Cardiac septum (tissue), 1 donor: ENCODE measurements at regions not wholly inside any gene's neighbourhood (a gene's known extent, or its start where the extent isn't known, plus 50 kb on each side); places are given as distances from the start of the nearest gene placed in this dataset.
"Not testable (repeated sequence)": the region's sequence is repeated elsewhere in the genome, so short reads cannot be mapped to it uniquely, and the experiment has no call there.

Experiments
- DNase-seq: peaks from one replicate; pipeline ENCODE4 v3.0.0-alpha.2; 2020; ENCODE audit warnings: low spot score
- intact Hi-C: fragments of 100-400 bp; cut with DNase I; formaldehyde crosslinking; loops from one replicate; pipeline ENCODE4 v1.14.0; 2022
- donor health status: DM: no; HTN: no; CAD: no.

GRCh38 chr17:68097161-68097805 lies 61.7 kb downstream of the KPNA2 start:
- intact Hi-C loops, result no loop called here

GRCh38 chr17:68099341-68099753 lies 63.8 kb downstream of the KPNA2 start:
- DNase-seq, intact Hi-C loops: not testable (repeated sequence)

More at GRCh38 chr17:68097161-68097805, 61.7 kb downstream of the KPNA2 start:
- DNase-seq, result no peak

- intact Hi-C loops, result no loop called here
- DNase-seq, result no peak
These were observed 64.6 kb downstream of the KPNA2 start for GRCh38 chr17:68100000-68100641.

DNA sequence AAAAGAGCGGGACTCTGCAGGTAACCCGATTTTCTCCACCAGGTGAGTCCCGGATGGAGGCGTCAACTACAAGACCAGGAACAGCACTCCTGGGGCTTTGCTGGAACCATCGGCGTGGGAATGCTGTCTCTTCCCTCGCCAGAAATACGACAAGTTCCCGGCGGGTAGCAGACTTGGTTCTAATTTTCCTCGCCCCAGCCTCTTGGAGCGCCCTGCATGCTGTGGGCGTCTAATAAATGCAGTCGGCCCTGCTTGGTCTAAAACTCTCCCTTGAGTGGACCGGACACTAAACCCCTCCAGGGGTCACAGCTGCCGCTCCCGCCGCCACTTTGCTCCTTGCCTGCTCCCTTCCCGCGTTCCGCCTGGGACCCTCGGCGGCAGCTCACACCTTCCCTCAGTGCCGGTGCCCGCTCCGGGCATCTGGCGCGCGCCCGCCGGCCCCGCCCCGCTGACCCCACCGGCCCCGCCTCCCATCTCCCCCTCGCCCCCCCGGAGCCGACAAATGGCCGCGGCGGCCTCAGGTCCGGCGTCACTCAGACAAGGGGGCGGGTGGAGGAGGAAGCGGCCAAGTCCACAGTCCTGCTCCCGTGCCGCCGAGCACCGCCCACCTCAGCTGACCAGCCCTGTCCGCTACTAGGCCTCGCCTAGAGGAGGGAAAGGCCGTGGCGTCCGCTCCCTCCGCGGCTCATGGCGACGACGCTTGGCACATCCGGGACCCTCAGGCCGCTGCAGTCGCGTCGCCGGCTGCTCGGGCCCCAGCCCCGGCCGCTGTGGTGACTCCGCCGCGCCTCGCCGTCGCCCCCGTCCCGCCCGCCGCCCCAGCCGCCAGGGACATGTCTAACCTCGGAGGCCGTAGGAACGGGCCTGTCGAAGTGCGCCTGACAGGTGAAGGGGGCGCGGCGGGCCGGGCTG lies 65.8 kb downstream of the KPNA2 start:
- DNase-seq, result peak; percentile 98
- intact Hi-C loops, result no loop called here

DNA sequence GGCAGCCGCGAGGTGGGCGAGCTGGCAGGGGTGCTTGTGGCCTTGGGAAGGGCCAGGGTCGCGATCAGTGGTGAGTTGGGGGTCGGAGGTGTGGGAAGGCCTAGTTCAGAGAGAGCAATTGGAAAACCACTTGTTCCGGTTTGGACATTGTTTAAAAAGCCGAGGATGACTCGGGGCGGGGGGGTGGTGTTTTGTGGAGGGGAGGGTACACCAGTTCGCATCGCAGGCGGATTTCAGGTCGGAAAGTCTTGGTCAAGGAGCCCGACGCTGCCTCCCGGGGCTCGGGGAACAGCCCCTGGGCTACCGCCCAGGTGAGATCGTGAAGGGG lies 66.4 kb downstream of the KPNA2 start:
- DNase-seq, result no peak
- intact Hi-C loops, result loop anchor here (2.0 kb wide), 1 partner anchor 81 kb away; no protein-coding TSS in a partner anchor

GRCh38 chr17:68102318-68102758 lies 66.8 kb downstream of the KPNA2 start:
- no peak for DNase-seq
- intact Hi-C loops, result loop anchor here (2.0 kb wide), 1 partner anchor 82 kb away; no protein-coding TSS in a partner anchor

DNA sequence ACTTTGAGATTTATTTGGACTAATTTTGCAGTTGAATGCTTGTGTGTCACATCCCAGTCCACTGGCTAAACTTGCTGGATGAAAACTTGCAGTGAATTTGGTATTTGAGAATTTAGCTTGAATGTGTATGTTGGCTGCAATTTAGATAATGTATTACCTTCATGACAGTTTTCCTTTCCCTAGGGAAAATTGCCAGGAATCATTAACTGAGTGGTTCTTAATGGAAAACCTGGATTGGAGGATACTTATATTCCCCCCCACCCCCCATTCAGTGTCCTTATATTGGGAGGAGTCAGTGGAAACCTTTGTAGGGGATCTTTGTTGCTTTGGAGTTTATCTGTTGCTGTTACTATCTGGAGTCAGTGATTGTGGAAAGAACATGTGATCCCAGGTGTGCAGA lies 67.6 kb downstream of the KPNA2 start:
- DNase-seq, result no peak
- intact Hi-C loops, result loop anchor here (2.0 kb wide), 1 partner anchor 82 kb away; no protein-coding TSS in a partner anchor

DNA sequence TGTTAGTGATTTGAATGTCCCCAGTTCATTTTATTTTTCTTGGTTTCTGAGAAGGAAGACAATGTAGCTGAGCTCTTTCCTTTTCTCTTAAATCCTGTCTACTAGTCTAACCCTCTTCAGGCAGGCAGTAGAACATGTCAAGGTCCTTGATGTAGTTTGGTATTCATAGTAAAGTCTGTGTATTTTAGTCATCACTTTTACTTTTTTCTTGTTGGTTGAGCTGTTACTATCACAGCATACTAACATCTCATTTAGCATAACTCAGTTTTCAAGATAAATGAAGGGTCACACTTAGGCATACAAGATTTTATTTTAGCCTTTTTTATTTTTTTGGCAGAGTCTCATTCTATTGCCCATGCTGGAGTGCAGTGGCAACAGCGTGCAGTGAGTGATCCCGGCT lies 70.5 kb downstream of the KPNA2 start:
- intact Hi-C loops, result no loop called here
- DNase-seq, result no peak

GRCh38 chr17:68107373-68107772 lies 71.8 kb downstream of the KPNA2 start:
- DNase-seq, result no peak
- intact Hi-C loops, result no loop called here

- no peak for DNase-seq
- intact Hi-C loops, result no loop called here
These were observed 72.9 kb downstream of the KPNA2 start for GRCh38 chr17:68108313-68109000.

DNA sequence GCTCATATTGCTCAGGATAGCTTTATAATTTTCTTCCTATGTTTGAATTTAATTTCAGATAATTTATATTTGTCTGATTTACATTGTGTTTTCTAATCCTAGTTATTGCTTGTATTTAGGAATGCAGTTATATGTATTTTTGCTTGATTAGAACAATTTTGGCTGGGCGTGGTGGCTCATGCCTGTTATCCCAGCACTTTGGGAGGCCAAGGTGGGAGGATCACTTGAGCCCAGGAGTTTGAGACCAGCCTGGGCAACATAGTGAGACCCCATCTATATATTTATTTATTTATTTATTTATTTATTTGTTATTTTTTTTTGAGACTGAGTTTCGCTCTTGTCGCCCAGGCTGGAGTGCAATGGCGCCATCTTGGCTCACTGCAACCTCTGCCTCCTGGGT lies 73.9 kb downstream of the KPNA2 start:
- DNase-seq, intact Hi-C loops: not testable (repeated sequence)

DNA sequence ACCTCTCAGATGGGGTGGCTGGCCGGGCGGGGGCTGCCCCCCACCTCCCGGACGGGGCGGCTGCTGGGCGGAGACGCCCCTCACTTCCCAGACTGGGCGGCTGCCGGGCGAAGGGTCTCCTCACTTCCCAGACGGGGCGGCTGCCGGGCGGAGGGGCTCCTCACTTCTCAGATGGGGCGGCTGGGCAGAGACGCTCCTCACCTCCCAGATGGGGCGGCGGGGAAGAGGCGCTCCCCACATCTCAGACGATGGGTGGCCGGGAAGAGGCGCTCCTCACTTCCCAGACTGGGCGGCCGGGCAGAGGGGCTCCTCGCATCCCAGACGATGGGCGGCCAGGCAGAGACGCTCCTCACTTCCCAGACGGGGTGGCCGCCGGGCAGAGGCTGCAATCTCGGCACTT lies 80.7 kb downstream of the KPNA2 start:
- intact Hi-C loops, result not testable (repeated sequence)

DNA sequence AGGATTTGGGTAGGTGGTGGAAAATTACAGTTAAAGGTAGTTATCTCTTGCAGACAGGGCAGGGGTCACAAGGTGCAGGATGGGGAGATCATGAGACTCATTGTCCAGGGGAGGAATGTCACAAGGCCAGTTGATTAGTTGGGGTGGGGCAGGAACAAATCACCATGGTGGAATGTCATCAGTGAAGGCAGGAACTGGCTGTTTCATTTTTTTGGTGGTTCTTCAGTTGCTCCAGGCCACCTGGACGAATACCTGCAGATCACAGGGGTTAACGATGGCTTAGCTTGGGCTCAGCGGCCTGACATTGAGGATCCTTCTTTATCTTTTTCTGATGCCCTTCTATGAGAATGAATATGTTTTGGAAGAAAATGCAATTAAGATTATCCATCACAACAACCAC lies 87.1 kb downstream of the KPNA2 start:
- DNase-seq, result no peak
- intact Hi-C loops, result no loop called here

More for the DNA sequence above, 80.7 kb downstream of the KPNA2 start:
- DNase-seq, result not testable (repeated sequence)

DNA sequence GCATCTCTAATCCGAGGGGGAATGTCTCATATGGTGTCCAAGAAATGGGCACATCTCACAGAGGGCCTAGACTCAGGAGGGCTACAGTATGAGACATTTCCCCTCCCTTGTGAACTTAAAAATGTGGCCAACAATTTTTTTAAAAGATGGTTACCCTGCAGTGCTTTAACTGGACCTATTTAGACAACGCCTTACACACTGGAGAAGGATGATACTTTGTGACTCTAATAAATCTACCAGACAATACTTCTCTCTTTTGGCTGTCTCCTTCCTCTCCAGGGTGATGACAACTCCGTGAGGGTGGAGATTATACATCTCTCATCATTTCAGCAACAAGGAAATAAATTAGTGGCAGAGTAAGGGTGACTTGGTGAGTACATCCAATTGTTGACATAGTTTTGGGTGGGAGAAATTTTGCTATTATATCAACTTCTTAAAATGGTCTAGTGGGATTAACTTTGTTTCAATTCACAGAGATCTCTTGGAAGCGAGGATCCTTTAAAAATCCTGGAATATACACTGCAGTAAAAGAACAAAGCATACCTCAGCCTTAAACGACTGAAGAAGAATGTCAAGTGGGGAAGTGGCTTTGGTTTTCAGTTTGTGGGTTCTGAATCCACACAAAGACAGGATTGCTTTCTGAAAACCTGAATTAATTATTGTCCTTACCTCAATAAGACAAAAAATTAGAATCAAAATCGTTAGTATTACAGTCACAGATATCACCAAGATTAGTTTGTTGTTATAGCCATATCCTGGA lies 89.8 kb downstream of the KPNA2 start:
- no peak for DNase-seq
- intact Hi-C loops, result no loop called here

- no peak for DNase-seq
- intact Hi-C loops, result no loop called here
These were observed 92.4 kb downstream of the KPNA2 start for GRCh38 chr17:68127914-68128313.

DNA sequence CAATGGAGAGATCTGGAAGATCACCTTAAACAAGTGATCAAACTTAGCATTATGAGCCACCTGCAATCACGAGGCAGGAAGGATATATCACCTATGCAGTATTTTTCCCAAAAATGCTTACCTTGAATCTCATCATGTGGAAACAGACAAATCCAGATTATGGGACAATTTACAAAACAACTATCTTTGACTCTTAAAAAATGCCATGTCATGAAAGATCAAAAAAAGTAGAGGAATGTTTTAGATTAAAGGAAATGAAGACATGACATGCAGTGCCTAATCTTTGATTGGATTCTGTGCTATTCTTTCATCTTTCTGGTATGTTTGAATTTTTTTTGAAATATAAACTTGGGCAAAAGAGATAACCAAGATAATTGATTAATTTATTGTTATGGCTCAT lies 95.9 kb downstream of the KPNA2 start:
- DNase-seq, result no peak
- intact Hi-C loops, result no loop called here

- DNase-seq, result no peak
These were observed 98.0 kb downstream of the KPNA2 start for GRCh38 chr17:68133346-68134045.

DNA sequence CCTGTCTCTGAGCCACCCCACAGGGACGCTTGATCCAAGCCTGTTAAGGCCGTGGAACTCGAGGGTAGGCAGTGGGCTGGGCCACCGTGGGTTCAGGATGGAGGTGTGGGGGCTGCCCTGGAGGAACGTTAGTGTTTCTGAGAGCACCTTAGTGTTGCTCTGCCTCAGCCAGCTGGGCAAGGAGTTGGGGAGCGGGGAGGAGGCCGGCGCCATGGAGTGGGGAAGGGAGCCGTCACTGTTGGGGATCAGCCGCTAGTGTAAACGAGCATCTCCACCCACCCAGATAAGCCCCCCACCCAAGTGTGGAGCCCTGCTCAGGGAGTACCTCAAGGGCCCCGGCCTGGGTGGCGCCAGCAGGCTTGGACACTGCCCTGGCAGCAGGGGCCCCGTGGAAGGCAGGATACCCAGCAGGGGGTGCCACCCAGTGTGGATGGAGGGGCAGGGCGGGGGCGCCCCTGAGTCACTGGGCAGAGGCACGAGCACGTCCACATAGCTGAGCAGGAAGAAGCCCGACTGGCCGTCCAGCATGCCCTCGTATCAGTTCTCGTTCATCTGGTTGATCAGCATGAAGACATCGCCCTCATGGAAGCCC lies 98.6 kb downstream of the KPNA2 start:
- no peak for DNase-seq
- intact Hi-C loops, result no loop called here

More at GRCh38 chr17:68133346-68134045, 98.0 kb downstream of the KPNA2 start:
- intact Hi-C loops, result no loop called here
